IMR-90 (cell line): ENCODE measurements at regions not wholly inside any gene's neighbourhood (a gene's known extent, or its start where the extent isn't known, plus 50 kb on each side); places are given as distances from the start of the nearest gene placed in this dataset.

Source experiments
- ATAC-seq: fragments of 200-7000 bp; cut with Tn5 transposase; 2 replicates; pipeline ENCODE4 v1.9.1; 2020; ENCODE audit warnings: low read depth, mild to moderate bottlenecking, moderate library complexity
- BruUV-seq: library from RNA; stranded (reverse); fragments of 400-500 nt; replicated peaks from 2 replicates; lab custom pipeline; 2021; lab: Mats Ljungman, UMichigan
- CTCF ChIA-PET: fragments of 300-600 bp; formaldehyde crosslinking; extraction: SDS; loops from one replicate; lab custom pipeline; 2021; ENCODE audit warnings: antibody characterized with exemption; lab: Yijun Ruan, JAX
- POLR2A ChIA-PET: fragments of 300-600 bp; sonication (Branson Sonifier 250); formaldehyde crosslinking; loops from one replicate; lab custom pipeline; 2022; ENCODE audit warnings: antibody characterized with exemption; ENCODE audit not compliant: unreplicated experiment; lab: Charles Lee
- DNase-seq: peaks from one replicate; pipeline ENCODE4 v3.0.0; 2013
- H2AFZ ChIP-seq: replicated peaks from 2 replicates; pipeline ENCODE3; 2013; ENCODE audit warnings: low read length, mild to moderate bottlenecking; ENCODE audit not compliant: poor library complexity
- H2AK5ac ChIP-seq: 2 replicates; pipeline ENCODE4 v1.6.1; 2013; ENCODE audit warnings: low read depth, low read length, inconsistent platforms
- H2AK9ac ChIP-seq: replicated peaks from 2 replicates; pipeline ENCODE3; 2013; ENCODE audit warnings: mild to moderate bottlenecking, low read depth, low read length, moderate library complexity; ENCODE audit not compliant: poor library complexity
- H2BK120ac ChIP-seq: 2 replicates; pipeline ENCODE4 v1.6.1; 2013; ENCODE audit warnings: low read depth, low read length, inconsistent platforms
- H2BK15ac ChIP-seq: 3 replicates; pipeline ENCODE4 v1.6.1; 2013; ENCODE audit warnings: low read depth, low read length, inconsistent platforms
- H2BK20ac ChIP-seq: 2 replicates; pipeline ENCODE4 v1.6.1; 2013; ENCODE audit warnings: low read depth, mild to moderate bottlenecking, inconsistent platforms, low read length, moderate library complexity
- H2BK5ac ChIP-seq: 2 replicates; pipeline ENCODE4 v1.6.1; 2013; ENCODE audit warnings: mild to moderate bottlenecking, low read depth, low read length, inconsistent platforms; ENCODE audit not compliant: poor library complexity, severe bottlenecking
- H3K14ac ChIP-seq: replicated peaks from 2 replicates; pipeline ENCODE4 v1.6.1; 2013; ENCODE audit warnings: low read depth, low read length, inconsistent platforms
- H3K18ac ChIP-seq: 2 replicates; pipeline ENCODE4 v1.6.1; 2013; ENCODE audit warnings: low read depth, low read length, control low read depth
- H3K23ac ChIP-seq: 2 replicates; pipeline ENCODE4 v1.6.1; 2013; ENCODE audit warnings: low read depth, low read length, inconsistent platforms
- H3K27ac ChIP-seq: 2 replicates; pipeline ENCODE4 v1.5.1; 2013; ENCODE audit warnings: mild to moderate bottlenecking, control low read depth, low read length; ENCODE audit not compliant: insufficient read depth
- H3K27me3 ChIP-seq: 2 replicates; pipeline ENCODE4 v1.6.1; 2013; ENCODE audit warnings: low read length; ENCODE audit not compliant: control insufficient read depth, insufficient read depth
- H3K36me3 ChIP-seq: 2 replicates; pipeline ENCODE4 v1.6.1; 2013; ENCODE audit warnings: low read length, mixed read lengths; ENCODE audit not compliant: control insufficient read depth, insufficient read depth
- H3K4ac ChIP-seq: 2 replicates; pipeline ENCODE4 v1.6.1; 2013; ENCODE audit warnings: low read depth, low read length, inconsistent platforms
- H3K4me1 ChIP-seq: 2 replicates; pipeline ENCODE4 v1.6.1; 2013; ENCODE audit warnings: low read length, mixed read lengths; ENCODE audit not compliant: control insufficient read depth, insufficient read depth
- H3K4me2 ChIP-seq: 2 replicates; pipeline ENCODE4 v1.6.1; 2013; ENCODE audit warnings: low read depth, mild to moderate bottlenecking, control low read depth, low read length, moderate library complexity
- H3K4me3 ChIP-seq: 2 replicates; pipeline ENCODE4 v1.5.1; 2013; ENCODE audit warnings: low read depth, mild to moderate bottlenecking, control low read depth, low read length, moderate library complexity; ENCODE audit not compliant: insufficient read depth
- H3K56ac ChIP-seq: 2 replicates; pipeline ENCODE4 v1.6.1; 2013; ENCODE audit warnings: low read length, inconsistent platforms; ENCODE audit not compliant: insufficient read depth; ENCODE audit errors: extremely low read depth
- H3K79me1 ChIP-seq, 2 experiments: 2 replicates each; pipeline ENCODE4 v1.6.1; 2013; ENCODE audit warnings: low read length in 2 of 2, inconsistent platforms in 1 of 2, low read depth in 1 of 2
- H3K9ac ChIP-seq: 2 replicates; pipeline ENCODE4 v1.6.1; 2013; ENCODE audit warnings: low read depth, low read length, control low read depth
- H3K9me1 ChIP-seq: 2 replicates; pipeline ENCODE4 v1.6.1; 2013; ENCODE audit warnings: low read length, inconsistent platforms; ENCODE audit not compliant: insufficient read depth
- H3K9me3 ChIP-seq: 2 replicates; pipeline ENCODE4 v1.6.1; 2013; ENCODE audit warnings: low read length; ENCODE audit not compliant: control insufficient read depth, insufficient read depth
- H4K20me1 ChIP-seq: 2 replicates; pipeline ENCODE4 v1.6.1; 2013; ENCODE audit warnings: low read length, inconsistent platforms; ENCODE audit not compliant: insufficient read depth
- H4K5ac ChIP-seq: 2 replicates; pipeline ENCODE4 v1.6.1; 2013; ENCODE audit warnings: mild to moderate bottlenecking, low read depth, low read length, control low read depth
- H4K8ac ChIP-seq, 2 experiments: 2 replicates each; pipeline ENCODE4 v1.6.1; 2013; ENCODE audit warnings: low read depth in 2 of 2, low read length in 2 of 2, control low read depth in 1 of 2, inconsistent platforms in 1 of 2
- H4K91ac ChIP-seq: 2 replicates; pipeline ENCODE4 v1.6.1; 2013; ENCODE audit warnings: low read depth, low read length, inconsistent platforms; ENCODE audit not compliant: insufficient read depth
- BHLHE40 ChIP-seq: fragments of 150-350 bp; IDR thresholded peaks from 2 replicates; pipeline ENCODE4 v1.6.1; 2016; ENCODE audit warnings: mild to moderate bottlenecking, low read depth, low read length
- CEBPB ChIP-seq: IDR thresholded peaks from 2 replicates; pipeline ENCODE4 v1.6.1; 2012; ENCODE audit warnings: low read depth, low read length, improper control_type of control experiment
- CHD1 ChIP-seq: IDR thresholded peaks from 2 replicates; pipeline ENCODE4 v1.6.1; 2012; ENCODE audit warnings: low read depth, low read length, improper control_type of control experiment
- FOS ChIP-seq: fragments of 150-350 bp; IDR thresholded peaks from 2 replicates; pipeline ENCODE4 v1.6.1; 2016; ENCODE audit warnings: low read depth, low read length
- MAFK ChIP-seq: IDR thresholded peaks from 2 replicates; pipeline ENCODE4 v1.6.1; 2012; ENCODE audit warnings: low read depth, low read length, improper control_type of control experiment
- MAZ ChIP-seq: IDR thresholded peaks from 2 replicates; pipeline ENCODE4 v1.6.1; 2012; ENCODE audit warnings: low read depth, mild to moderate bottlenecking, low read length, improper control_type of control experiment, moderate library complexity, borderline replicate concordance
- MXI1 ChIP-seq: IDR thresholded peaks from 2 replicates; pipeline ENCODE4 v1.6.1; 2012; ENCODE audit warnings: low read depth, mild to moderate bottlenecking, low read length, moderate library complexity, borderline replicate concordance
- NFE2L2 ChIP-seq: fragments of 150-350 bp; IDR thresholded peaks from 2 replicates; pipeline ENCODE4 v1.6.1; 2016; ENCODE audit warnings: low read depth, mild to moderate bottlenecking, low read length
- POLR2A ChIP-seq: IDR thresholded peaks from 2 replicates; pipeline ENCODE4 v1.6.1; 2012; ENCODE audit warnings: mild to moderate bottlenecking, low read depth, low read length
- RAD21 ChIP-seq: IDR thresholded peaks from 2 replicates; pipeline ENCODE4 v1.6.1; 2012; ENCODE audit warnings: low read length, improper control_type of control experiment
- RCOR1 ChIP-seq: IDR thresholded peaks from 2 replicates; pipeline ENCODE4 v1.6.1; 2012; ENCODE audit warnings: mild to moderate bottlenecking, low read length, improper control_type of control experiment; ENCODE audit not compliant: insufficient replicate concordance
- RFX5 ChIP-seq: IDR thresholded peaks from 2 replicates; pipeline ENCODE4 v1.8.0; 2012; ENCODE audit warnings: low read depth, mild to moderate bottlenecking, low read length, moderate library complexity
- SMC3 ChIP-seq: fragments of 150-350 bp; IDR thresholded peaks from 2 replicates; pipeline ENCODE4 v1.6.1; 2016; ENCODE audit warnings: low read depth, mild to moderate bottlenecking, antibody characterized with exemption, low read length, moderate library complexity
- WGBS, 2 experiments: methylation state at CpG; one replicate each; pipeline versions ENCODE4 v1.1.5 to v1.1.7; 2013; ENCODE audit warnings: missing lambda C conversion rate in 2 of 2; ENCODE audit not compliant: insufficient read length in 1 of 2; ENCODE audit errors: extremely low coverage in 2 of 2; 5-methylcytosine and 5-hydroxymethylcytosine counted together
- dilution Hi-C: fragments of 300-500 bp; cut with HindIII; formaldehyde crosslinking; loops from one replicate; pipeline ENCODE4 v1.14.3; 2018; ENCODE audit warnings: low sequenced_read_pairs; ENCODE audit not compliant: unreplicated experiment
- in situ Hi-C: fragments of 300-500 bp; cut with MboI; formaldehyde crosslinking; loops from 3 replicates; pipeline ENCODE4 v1.14.3; 2019; ENCODE audit warnings: low sequenced_read_pairs, inconsistent platforms, mixed read lengths
- intact Hi-C: fragments of 100-400 bp; cut with micrococcal nuclease; formaldehyde crosslinking; loops from 2 replicates; pipeline ENCODE4 v1.10.0; 2022
- TF ChIP-seq, protein P1 (sequence below): fragments of 150-350 bp; IDR thresholded peaks from 2 replicates; pipeline ENCODE4 v1.6.1; 2016; ENCODE audit warnings: low read depth, mild to moderate bottlenecking, low read length, moderate library complexity, borderline replicate concordance
- TF ChIP-seq, protein P2 (sequence below): fragments of 150-350 bp; IDR thresholded peaks from 2 replicates; pipeline ENCODE4 v1.6.1; 2017; ENCODE audit warnings: mild to moderate bottlenecking, antibody characterized with exemption, low read length, low read depth
- TF ChIP-seq, protein P3 (sequence below): conservative IDR thresholded peaks from 2 replicates; pipeline ENCODE4 v1.5.1; 2012; ENCODE audit warnings: mild to moderate bottlenecking, low read depth, low read length, improper control_type of control experiment

DNA sequence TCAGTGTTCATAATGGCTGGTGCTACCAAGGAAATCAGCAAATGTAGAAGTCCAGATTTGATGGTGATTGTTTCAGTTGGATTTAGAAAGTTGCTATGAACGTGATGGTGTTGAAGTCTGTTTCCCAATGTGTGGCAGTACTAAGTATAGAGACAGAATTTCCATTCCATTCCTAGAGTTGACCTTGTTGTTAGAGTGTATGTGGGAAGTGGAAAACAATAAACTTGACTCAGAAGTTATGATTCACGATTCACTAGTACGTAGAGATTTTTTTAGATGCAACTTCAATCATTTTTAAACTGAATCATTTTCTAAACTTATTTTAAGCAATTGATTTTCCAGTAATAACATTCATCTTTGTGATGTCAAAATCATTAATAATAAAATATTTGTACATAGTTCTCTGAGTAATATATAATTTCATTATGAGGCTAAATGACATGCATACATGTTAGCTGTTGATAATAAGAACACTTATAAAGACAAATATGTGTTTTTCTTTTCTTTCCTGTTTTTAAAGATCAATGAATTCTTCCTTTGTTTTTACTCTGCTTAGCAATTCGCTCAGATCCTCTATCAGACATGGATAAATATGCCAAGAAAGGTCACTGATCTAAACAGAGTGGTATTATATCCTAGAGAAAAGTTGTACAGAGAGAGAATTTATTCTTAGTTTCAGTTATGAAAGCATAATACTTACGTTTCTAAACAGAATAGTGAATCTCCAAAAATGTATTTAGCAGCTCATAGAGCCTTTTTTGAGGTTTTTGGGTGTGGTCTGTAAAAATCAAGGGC is 108.8 kb upstream of the GPR149 start:
- BruUV-seq = no TSS peak
- H2AK9ac ChIP-seq = no peak overlapping the region
- no peaks in the 10 kb centered on the region for H3K4me1 ChIP-seq
- no peak for ATAC-seq
- ChIA-PET CTCF (no interaction called here), POLR2A (no interaction called here)
- no peak overlapping the region for H3K23ac ChIP-seq
- no peaks in the 10 kb centered on the region for H3K27me3 ChIP-seq
- H4K20me1 ChIP-seq = no peaks in the 10 kb centered on the region
- no peak for DNase-seq
- no peak overlapping the region for H3K4ac ChIP-seq
- in situ Hi-C loops (no loop called here), intact Hi-C loops (no loop called here), dilution Hi-C loops (no loop called here)
- H2BK120ac ChIP-seq = no peak overlapping the region
- H3K9me1 ChIP-seq = no peaks in the 10 kb centered on the region
- no peak overlapping the region for H2BK5ac ChIP-seq
- H3K9ac ChIP-seq = no peak overlapping the region
- H3K79me1 ChIP-seq = no peaks in the 10 kb centered on the region
- H4K91ac ChIP-seq = no peak overlapping the region
- H2AFZ ChIP-seq = no peak overlapping the region
- no peak overlapping the region for H2AK5ac ChIP-seq
- no peak overlapping the region for H4K8ac ChIP-seq
- H3K14ac ChIP-seq = no peak overlapping the region
- WGBS, 2 experiments = no CpG with 5 or more reads among the region's 5 CpGs
- no peak overlapping the region for H4K5ac ChIP-seq
- no peak overlapping the region for H2BK15ac ChIP-seq
- no peak overlapping the region for H3K4me3 ChIP-seq
- H3K27ac ChIP-seq = no peak overlapping the region
- no peaks in the 10 kb centered on the region for H3K9me3 ChIP-seq
- H3K4me2 ChIP-seq = no peak overlapping the region
- no peak overlapping the region for H2BK20ac ChIP-seq
- no peak for TF ChIP-seq NFE2L2
- no peak for TF ChIP-seq MXI1
- TF ChIP-seq CHD1 = no peak
- no peak for TF ChIP-seq FOS
- no peak for TF ChIP-seq MAFK
- no peak for TF ChIP-seq POLR2A
- no peak for TF ChIP-seq SMC3
- no peak for TF ChIP-seq RCOR1
- TF ChIP-seq, protein P1, sequence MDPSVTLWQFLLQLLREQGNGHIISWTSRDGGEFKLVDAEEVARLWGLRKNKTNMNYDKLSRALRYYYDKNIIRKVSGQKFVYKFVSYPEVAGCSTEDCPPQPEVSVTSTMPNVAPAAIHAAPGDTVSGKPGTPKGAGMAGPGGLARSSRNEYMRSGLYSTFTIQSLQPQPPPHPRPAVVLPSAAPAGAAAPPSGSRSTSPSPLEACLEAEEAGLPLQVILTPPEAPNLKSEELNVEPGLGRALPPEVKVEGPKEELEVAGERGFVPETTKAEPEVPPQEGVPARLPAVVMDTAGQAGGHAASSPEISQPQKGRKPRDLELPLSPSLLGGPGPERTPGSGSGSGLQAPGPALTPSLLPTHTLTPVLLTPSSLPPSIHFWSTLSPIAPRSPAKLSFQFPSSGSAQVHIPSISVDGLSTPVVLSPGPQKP = no peak
- no peak for TF ChIP-seq MAZ
- TF ChIP-seq, protein P2, sequence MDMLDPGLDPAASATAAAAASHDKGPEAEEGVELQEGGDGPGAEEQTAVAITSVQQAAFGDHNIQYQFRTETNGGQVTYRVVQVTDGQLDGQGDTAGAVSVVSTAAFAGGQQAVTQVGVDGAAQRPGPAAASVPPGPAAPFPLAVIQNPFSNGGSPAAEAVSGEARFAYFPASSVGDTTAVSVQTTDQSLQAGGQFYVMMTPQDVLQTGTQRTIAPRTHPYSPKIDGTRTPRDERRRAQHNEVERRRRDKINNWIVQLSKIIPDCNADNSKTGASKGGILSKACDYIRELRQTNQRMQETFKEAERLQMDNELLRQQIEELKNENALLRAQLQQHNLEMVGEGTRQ = no peak
- no peak for TF ChIP-seq BHLHE40
- no peak for TF ChIP-seq CEBPB
- TF ChIP-seq RFX5 = no peak
- TF ChIP-seq, protein P3, sequence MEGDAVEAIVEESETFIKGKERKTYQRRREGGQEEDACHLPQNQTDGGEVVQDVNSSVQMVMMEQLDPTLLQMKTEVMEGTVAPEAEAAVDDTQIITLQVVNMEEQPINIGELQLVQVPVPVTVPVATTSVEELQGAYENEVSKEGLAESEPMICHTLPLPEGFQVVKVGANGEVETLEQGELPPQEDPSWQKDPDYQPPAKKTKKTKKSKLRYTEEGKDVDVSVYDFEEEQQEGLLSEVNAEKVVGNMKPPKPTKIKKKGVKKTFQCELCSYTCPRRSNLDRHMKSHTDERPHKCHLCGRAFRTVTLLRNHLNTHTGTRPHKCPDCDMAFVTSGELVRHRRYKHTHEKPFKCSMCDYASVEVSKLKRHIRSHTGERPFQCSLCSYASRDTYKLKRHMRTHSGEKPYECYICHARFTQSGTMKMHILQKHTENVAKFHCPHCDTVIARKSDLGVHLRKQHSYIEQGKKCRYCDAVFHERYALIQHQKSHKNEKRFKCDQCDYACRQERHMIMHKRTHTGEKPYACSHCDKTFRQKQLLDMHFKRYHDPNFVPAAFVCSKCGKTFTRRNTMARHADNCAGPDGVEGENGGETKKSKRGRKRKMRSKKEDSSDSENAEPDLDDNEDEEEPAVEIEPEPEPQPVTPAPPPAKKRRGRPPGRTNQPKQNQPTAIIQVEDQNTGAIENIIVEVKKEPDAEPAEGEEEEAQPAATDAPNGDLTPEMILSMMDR = no peak
- no peak for TF ChIP-seq RAD21
- H3K36me3 ChIP-seq = no peaks in the 10 kb centered on the region
- no peak overlapping the region for H3K56ac ChIP-seq
- H3K18ac ChIP-seq = no peak overlapping the region
